Epidermal melanocyte (primary cell): ENCODE measurements at regions not wholly inside any gene's neighbourhood (a gene's known extent, or its start where the extent isn't known, plus 50 kb on each side); places are given as distances from the start of the nearest gene placed in this dataset.
A peak's percentile ranks its signal among the peaks of the same experiment; 100 is the strongest.
"Not testable (repeated sequence)": the region's sequence is repeated elsewhere in the genome, so short reads cannot be mapped to it uniquely, and the experiment has no call there.

Experiments
- DNase-seq: peaks from one replicate; pipeline ENCODE4 v3.0.0; 2011; ENCODE audit warnings: low spot score; ENCODE audit not compliant: insufficient read length

DNA sequence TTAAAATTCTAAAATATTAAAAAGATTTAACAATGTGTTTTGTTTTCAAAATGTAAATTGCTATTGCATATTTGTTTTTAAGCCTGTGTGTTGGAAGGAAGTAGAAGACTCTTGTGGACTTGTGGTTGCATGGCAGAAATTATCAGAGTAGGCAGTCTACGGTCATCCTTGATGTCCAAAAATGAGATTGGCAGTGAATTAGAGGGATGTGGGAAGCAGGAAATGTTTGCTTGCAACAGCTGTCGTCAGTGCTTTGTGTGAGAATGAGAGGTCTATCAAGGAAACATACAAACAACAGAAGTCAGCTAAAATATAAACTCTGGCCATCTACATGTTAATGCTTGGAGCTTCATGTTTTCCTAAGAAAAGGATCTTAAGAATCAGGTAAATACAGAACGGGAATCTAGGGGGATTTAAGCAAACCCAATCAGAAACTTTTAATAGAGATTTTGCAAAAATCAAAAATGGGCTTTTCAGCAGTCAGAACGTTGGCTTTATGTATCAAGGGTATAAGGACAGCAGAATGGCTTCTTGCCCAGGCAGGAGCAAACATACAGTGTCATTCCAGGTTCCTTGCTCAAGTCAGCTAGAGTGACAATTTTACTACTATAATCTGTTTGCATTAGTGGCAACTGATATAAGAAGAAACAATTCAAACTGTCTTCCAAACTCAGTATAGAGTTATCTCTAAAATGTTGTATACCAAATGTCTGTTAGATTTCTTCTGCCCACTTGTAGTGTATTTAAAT, 196.7 kb downstream of the CYB561 start:
- no peak for DNase-seq

DNA sequence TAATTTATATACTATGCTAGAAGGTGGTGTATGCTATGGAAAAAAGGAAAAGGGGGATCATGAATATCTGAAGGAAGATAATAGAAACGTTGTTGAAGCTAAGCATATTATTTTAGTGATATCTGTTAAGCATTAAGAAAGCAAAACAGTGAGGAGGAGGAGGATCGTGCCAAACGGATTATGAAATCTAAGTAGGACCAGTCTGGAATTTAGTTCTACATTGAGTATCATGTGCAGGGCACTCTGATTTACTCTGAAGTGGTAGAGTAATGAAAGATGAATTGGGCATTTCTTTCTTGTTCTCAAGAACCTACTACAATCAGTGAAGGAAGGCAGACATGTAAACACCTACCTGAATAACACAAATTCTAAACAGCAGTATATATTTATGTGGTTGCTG, 195.3 kb downstream of the CYB561 start:
- no peak for DNase-seq

DNA sequence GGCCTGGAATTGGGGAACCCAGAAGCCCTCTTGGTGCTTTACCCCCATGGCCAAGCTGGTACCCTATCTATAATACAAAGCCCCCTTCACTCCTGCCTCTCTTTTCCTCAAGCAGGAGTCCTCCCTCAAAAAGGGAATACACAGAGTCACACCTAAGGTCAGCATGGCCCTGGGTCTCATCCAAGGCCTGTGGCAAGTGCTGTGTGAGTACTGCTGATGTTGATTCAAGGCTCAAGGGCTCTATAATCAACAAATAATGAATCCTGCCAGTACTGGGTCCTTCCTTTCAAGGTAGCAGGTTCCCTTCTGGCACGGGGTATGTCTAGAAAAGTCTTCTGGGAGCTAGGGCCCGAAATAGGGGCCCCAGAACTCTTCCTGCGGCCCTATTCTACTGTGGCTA, 187.3 kb downstream of the CYB561 start:
- no peak for DNase-seq

DNA sequence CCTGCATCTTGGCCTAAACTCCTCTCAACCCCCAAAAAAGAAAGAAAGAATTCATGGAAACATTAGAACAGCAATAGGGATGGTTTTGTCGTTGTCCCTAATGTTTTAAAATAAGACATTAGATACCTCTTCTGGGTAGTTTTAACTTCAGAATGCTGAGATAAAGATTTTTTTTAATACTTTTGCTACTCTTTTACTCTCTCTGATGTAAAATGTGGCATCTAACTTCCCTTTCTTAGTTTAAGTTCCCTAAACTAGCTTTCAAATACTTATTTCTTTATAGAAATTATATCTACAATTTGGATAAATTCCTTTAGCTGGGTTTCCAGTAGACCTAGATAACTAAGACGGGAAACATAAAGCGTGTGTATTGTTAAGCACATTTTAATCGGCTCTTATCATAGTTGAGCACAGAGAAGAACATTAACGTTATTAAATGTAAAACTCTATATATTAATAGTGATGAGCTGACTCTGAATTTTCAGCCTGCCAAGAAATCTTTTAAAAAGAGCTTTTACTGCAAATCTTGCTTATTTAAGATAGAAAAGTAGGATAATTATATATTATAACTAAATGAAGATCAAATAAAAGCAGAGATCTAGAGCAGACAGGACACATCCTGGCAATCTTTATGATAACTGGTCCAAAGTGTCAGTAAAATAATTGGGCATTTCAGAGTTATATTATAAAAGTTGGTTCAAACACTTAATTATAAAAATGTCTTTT, 183.2 kb downstream of the CYB561 start:
- no peak for DNase-seq

DNA sequence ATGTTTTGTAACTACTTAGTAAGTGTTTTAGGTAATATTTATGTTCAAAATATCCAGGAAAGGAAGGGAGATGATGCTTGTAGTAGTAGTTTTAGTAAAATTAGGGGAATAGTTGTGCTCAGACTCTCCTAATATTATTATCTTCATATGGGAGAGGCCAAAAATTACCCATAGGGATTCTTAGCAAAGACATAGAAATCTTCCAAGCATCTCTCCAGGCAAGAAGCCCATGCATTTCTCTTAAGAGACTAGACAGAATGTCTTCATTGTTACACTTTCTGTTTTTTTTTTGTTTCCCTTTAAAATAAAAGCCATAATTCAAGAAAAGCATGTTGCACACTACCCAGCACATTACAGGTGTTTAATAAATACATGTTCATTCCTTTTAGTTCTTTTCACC, 180.6 kb downstream of the CYB561 start:
- DNase-seq = no peak

DNA sequence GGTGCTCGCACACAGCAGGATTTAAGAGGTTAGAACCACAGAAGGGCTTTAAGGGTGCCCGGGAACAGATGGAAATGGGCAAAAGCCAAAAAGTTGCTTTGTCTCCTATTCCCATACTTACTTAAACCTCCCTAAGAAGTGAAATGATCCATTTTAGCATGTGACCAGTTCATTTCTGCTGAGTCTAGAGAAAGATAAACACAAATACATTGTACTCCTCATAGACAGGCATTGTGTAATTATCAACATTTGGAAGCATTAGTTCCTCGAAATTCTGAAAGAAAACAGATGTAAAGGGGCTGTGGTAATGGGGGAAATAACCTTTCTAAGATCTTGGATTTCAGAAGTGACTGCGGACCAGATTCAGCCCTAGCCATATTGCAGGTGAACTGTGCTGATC, 178.3 kb downstream of the CYB561 start:
- no peak for DNase-seq

DNA sequence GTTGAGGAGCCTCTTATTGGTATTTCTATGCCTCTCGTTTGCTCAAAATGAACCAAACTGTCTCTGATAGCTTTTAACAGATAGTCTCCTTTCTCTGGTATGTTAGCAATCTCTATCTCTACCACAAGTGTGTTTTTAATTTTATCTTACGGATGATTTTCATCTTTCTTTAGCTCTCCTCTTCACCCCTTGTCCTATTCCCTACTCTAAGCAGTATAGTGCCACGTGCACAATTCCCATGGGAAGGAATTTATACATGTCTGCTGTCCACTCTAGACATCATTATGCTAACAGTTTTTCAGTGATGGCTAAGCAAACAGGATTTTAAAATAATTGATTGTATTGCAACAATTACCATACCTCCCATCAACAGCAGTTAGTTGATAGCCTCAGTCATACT, 177.3 kb downstream of the CYB561 start:
- no peak for DNase-seq

DNA sequence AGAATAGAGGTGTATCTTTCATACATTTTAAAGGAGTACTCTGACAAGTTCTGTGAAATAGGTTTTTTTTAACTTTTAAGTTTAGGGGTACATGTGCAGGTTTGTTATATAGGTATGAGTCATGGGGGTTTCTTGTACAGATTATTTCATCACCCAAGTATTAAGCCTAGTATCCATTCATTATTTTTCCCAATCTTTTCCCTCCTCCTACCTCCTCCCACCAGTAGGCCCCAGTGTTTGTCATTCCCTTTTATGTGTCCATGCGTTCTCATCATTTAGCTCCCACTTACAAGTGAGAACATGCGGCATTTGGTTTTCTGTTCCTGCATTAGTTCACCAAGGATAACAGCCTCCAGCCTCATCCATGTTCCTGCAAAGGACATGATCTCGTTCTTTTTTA, 175.5 kb downstream of the CYB561 start:
- DNase-seq = no peak

DNA sequence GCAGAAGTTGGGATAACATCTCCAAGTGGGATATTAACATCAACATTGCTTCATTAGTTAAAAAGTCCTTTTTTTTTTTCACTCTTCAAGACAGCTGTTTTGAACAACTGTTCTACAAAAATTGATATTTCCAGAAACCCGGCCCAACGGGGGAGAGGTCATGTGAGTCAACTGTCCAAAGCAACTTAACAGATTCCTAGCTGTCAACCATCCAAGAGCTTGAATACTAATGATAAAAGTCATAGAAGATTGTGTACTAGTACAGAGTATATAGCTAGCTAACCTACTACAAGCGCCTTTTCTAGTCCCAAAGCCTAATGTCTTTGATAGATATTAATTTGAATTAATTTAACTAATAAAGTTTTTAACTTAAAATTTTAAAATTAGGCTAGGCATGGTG, 172.0 kb downstream of the CYB561 start:
- no peak for DNase-seq

DNA sequence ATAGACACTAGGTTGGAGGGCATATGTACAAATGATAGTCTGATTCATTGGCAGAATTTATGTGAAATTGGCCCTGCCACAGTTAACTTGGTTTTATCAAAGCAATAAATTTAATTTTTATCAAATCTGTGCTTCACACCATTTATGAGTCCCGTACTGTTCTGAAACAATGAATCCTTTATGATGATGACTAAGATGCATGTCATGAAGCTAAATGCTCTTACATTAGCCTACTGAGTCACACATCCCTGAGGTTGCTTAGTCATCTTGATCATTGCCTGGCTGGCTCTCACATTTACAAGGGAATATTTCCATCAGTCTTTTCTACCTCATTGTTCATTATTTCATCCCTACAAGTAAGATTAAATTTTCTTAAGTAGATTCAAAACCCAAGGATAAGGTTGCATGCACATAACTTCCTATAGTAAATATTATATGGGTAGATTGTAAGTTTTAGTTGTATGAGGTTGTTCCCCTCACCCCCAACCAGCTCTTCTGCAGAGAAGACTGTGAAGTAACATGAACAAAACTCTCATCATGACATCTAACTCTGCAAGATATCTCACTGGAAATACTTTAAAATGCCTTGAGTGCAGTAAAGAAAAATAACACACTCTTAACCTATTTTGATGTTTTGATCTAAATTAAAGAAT, 170.7 kb downstream of the CYB561 start:
- peak; percentile 54 for DNase-seq

DNA sequence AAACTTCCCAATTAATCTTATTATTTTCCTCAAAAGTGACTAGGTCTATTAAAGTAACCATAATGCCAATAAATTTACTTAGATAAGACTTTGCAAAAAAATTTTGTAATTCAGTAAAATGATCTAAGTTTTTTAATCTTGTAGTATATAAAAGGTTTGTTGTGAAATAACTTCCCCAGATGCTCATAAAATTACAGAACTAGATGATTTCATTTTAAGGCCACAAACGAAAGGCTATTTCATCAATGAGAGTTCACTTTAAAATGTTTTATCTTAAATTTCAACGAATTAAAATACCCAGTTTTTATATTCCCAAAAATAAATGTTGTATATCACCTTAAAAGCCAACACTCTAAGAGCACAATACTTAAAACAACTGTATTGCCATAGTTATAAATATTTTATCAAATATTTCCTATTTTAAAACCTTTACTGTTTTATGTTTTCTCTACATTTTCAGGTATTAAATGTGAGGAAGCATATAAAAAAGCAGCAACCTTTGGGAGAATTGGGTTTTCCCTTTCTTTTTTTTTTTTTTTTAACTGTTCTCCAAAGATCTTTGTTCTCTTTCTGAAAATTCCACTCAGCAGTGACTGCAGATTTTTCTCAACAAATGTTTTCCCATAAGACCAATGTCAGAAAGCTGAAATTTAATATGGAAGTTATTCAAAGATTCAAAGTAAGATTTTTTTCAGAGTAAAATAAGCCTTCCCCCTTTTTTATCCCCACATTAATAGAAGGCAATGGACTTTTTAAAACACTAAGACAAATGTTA, 169.9 kb downstream of the CYB561 start:
- DNase-seq = no peak

DNA sequence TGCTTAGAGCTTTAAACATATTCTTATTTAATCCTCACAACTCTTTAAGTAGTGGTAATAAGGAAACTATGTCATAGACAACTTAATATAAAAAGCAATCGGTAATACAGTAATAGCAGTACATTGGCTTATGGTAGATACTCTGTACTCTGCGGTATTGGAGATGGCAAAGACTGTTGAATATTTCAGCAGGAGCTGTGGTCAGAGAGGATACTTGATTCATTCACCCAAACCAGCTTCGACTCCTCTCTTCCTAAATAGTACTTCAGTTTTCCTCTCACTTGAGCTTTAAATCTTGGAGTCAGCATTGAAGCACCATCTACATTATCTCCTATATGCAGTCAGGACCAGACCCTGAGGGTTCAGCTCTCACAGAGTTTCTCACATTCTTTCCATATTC, 169.3 kb downstream of the CYB561 start:
- DNase-seq = no peak

DNA sequence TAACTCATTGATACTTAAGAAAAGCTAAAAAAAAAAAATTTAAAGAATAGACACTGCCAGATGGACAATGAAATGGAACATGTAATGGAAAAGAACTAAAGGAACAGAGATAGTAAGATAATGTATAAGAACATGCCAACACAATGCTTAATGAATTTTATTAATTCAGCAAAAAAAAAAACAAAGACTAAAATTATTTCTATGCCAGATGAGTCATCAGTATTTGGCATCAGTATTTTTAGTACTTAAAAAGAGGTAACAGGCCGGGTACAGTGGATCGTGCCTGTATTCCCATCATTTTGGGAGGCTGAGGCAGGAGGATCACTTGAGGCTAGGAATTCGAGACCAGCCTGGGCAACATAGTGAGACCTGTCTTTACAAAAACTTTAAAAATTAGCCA, 168.5 kb downstream of the CYB561 start:
- DNase-seq = no peak

DNA sequence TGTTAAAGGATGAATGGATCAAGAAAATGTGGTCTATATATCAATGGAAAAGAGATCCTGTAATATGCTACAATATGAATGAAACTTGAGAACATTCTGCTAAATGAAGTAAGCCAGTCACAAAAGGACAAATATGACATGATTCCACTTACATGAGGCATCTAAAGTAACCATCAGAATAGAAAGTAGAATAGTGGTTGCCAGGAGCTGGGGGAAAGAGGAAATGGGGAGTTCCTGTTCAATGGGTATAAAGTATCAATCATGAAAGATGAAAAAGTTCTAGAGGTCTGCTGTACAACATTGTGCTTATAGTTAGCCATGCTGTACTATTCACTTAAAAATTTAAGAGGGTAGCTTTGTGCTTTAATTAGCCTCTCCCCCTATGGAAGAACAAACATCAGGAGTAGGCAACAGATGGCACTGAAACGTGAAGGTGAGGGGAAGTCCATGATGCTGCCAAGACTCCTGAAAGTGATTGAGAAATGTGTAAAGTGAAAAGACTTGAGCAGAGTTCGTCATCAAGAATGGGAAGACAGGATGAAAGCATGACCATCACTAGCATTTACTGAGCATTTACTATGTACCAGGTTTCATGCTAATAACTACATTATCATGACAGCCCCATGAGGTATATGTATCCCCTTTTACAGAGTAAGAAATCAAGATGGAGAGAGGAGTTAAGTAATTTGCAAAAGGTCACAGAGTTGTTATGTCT, 167.2 kb downstream of the CYB561 start:
- DNase-seq = no peak

DNA sequence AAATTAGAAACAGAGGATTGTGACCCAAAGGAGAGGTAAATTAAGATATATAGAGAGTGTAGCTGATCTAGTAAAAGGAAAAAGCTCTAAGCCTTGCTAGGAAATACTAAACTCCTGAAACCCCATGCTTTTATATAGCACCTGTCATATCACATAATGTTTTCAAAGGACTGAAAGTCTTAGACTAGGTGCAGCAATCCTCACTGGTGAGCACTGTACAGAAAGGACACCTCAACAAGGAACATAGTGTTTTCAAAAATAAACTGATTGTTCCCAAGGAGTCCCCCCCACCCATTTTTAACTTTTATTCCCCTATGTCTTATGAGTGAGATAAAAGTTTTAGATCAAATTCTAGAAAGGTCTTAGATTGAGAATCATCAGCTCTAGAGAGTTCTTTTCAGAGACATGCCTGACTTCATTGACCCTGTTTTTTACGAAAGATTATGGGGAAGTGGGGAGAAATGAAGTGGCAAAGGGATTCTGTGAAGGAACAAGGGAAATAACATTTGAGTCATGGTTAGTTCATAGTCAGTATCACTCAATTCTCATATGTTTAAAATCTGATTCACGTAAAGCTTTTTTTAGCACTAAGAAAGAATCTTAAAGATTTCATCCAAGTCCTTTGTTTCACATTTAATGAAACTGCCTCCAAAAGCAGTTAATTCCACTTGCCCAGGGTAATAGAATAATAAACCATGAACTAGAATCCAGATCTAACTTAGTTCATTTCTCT, 166.4 kb downstream of the CYB561 start:
- no peak for DNase-seq

DNA sequence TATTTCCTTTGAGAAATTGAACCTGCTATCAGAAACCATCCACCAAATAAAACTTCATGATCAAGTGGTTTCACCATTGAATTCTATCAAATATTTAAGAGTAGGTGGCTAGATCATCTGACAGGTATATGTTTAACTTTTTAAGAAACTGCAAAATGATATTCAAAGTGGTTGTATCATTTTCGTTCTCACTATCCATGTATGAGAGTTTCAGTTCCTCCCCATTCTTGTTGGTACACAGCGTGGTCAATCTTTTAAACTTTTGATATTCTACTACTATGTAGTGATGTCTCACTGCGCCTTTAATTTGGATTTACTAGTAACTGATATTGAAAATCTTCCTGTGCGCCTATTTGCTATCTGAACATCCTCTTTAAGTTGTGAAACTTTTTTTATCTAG, 163.7 kb downstream of the CYB561 start:
- DNase-seq = no peak

DNA sequence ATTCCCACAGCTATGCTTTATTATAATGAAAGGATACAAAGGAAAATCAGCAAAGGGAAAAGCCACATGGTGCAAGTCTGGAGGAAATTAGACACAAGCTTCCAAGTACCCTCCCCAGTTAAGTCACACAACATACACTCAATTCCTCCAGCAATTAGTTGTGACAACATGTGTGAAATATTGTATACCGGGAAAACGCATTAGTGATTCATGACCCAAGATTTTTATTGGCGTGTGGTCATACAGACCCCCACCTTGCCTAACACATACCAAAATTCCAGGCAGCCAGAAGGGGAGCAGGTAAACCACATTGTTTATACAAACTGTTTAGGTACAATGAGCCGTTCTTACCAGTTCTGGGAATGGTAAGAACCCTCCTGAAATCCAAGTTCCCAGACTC, 160.6 kb downstream of the CYB561 start:
- DNase-seq = no peak

DNA sequence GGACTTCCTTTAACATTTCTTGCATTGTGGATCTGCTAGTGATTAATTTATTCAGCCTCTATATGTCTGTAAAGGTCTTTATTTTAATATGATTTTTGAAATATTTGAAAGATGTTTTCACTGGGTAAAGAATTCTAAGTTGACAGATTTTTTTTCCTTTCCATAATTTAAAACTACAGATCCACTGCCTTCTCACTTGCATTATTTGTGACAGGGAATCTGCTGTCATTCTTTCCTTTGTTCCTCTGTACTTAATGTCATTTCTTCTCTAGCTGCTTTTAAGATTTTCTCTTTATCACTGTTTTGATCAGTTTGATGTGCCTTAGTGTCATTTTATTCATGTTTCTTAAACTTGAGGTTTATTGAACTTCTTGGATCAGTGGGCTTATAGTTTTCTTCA, 159.9 kb downstream of the CYB561 start:
- DNase-seq = no peak

DNA sequence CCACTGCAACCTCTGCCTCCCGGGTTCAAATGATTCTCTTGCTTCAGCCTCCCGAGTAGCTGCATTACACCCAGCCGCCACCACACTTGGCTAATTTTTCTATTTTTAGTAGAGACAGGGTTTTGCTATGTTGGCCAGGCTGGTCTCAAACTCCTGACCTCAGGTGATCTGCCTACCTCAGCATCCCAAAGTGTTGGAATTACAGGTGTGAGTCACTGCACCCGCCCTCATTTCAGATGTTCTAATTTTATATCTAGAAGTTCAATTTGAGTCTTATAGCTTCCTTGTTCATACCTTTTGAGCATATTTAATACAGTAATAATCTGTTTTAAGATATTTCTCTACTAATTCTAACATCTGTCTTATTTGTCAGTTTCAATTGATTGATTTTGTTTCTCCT, 159.1 kb downstream of the CYB561 start:
- DNase-seq = not testable (repeated sequence)

DNA sequence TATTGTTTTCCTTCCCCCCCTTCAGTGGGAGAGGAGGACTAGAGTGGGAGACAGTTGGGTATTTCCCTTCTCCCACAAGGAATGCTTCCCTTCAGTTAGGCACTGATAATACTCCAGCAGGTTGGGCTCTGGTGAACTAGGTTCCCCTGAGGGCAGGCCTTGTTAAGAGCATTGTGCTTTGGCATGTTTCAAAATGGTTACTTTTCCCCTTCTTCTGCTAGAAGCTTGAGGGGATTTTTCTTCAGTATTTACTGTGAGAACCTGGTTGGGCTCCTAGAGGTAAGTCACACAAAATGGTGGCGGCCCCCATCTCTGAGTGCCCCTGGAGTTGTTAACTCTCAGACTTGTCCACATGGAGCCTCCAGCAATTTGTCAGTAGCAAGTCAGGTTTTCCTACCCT, 156.2 kb downstream of the CYB561 start:
- DNase-seq = no peak

DNA sequence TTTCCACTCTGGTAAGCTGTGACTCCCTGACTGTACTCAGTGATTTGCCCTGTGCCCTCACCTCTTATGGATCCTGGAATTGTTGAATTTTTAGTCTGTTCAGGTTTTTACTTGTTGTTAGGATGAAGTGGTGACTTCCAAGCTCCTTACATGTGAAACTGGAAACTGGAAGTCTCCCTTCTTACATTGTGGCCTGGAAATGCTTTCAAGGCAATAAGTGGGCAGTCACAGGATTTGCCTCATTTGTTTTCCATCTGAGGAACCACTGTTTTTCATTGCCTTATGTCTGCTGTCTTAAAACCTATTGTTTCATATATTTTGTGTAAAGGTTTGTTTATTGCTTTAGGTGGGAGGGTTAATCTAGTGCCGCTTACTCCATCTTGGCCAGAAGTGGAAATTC, 155.8 kb downstream of the CYB561 start:
- no peak for DNase-seq
